IPS-20b (cell line): ENCODE measurements at regions not wholly inside any gene's neighbourhood (a gene's known extent, or its start where the extent isn't known, plus 50 kb on each side); places are given as distances from the start of the nearest gene placed in this dataset.

Experiments
- H3K27ac ChIP-seq: one replicate; pipeline ENCODE4 v1.5.1; 2013; ENCODE audit warnings: low read length
- H3K27me3 ChIP-seq: 2 replicates; pipeline ENCODE4 v1.6.1; 2013; ENCODE audit warnings: mild to moderate bottlenecking, low read length, inconsistent platforms; ENCODE audit not compliant: insufficient read depth
- H3K36me3 ChIP-seq: 2 replicates; pipeline ENCODE4 v1.6.1; 2013; ENCODE audit warnings: low read depth, mild to moderate bottlenecking, inconsistent platforms, low read length, moderate library complexity; ENCODE audit not compliant: insufficient read depth
- H3K4me1 ChIP-seq: 2 replicates; pipeline ENCODE4 v1.6.1; 2013; ENCODE audit warnings: mild to moderate bottlenecking, control low read depth, inconsistent platforms, low read length, moderate library complexity; ENCODE audit not compliant: insufficient read depth
- H3K4me3 ChIP-seq: 2 replicates; pipeline ENCODE4 v1.5.1; 2013; ENCODE audit warnings: mild to moderate bottlenecking, low read length, inconsistent platforms
- H3K9ac ChIP-seq: 2 replicates; pipeline ENCODE4 v1.6.1; 2013; ENCODE audit warnings: low read depth, mild to moderate bottlenecking, inconsistent platforms, low read length, moderate library complexity
- H3K9me3 ChIP-seq: 2 replicates; pipeline ENCODE4 v1.6.1; 2013; ENCODE audit warnings: mild to moderate bottlenecking, low read depth, low read length, inconsistent platforms; ENCODE audit not compliant: insufficient read depth

GRCh38 chr4:184575306-184575705 lies 73.9 kb downstream of the CASP3 start:
- Histone ChIP-seq H3K9ac (no peak overlapping the region), H3K4me1 (peaks cover 5% of the 10 kb centered on the region), H3K36me3 (no peaks in the 10 kb centered on the region), H3K4me3 (no peak overlapping the region), H3K27ac (no peak overlapping the region), H3K27me3 (no peaks in the 10 kb centered on the region), H3K9me3 (peaks cover 2% of the 10 kb centered on the region; the same call in 1 of the 2 replicates)

DNA sequence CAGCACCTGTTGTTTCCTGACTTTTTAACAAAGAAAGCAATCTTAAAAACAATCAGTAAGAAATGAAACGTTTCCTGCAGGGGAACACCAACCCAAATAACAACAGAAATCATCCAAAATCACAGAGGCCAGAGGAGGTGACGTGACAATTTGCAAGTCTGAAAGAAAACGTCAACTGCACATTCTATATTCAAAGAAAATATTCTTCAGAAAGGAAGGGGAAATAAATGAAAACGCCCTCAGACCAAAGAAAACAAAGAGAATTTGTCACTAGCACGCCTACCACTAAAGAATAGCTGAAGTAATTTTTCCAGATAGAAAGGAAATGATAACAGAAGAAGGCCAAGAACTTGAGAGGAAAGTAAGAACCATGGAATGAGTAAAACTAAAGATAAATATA lies 74.4 kb downstream of the CASP3 start:
- no peak overlapping the region for H3K9ac ChIP-seq
- H3K4me3 ChIP-seq: no peak overlapping the region
- H3K27ac ChIP-seq: no peak overlapping the region
- H3K9me3 ChIP-seq: no peaks in the 10 kb centered on the region
- no peaks in the 10 kb centered on the region for H3K36me3 ChIP-seq
- no peaks in the 10 kb centered on the region for H3K27me3 ChIP-seq
- H3K4me1 ChIP-seq: peaks cover 5% of the 10 kb centered on the region

DNA sequence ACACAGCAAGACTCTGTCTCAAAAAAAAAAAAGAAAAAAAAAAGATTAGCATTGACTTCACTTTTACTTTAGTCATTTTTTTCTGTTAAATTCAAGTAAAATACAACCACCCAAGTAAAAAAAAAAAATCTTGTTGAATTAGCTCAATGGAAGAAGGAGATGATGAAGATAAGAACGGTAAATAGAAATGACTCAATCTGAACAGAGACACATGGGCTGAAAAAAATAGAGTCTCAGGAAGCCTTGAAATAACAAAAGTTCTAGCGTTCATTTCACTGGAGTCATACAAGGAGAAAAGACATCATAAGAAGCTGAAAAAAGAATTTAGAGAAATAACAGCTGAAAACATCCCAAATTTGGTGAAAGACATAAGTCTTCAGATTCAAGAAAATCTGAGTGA lies 75.5 kb downstream of the CASP3 start:
- no peak overlapping the region for H3K9ac ChIP-seq
- peaks cover 5% of the 10 kb centered on the region for H3K4me1 ChIP-seq
- no peak overlapping the region for H3K4me3 ChIP-seq
- no peaks in the 10 kb centered on the region for H3K27me3 ChIP-seq
- H3K9me3 ChIP-seq: no peaks in the 10 kb centered on the region
- H3K27ac ChIP-seq: no peak overlapping the region
- H3K36me3 ChIP-seq: no peaks in the 10 kb centered on the region

DNA sequence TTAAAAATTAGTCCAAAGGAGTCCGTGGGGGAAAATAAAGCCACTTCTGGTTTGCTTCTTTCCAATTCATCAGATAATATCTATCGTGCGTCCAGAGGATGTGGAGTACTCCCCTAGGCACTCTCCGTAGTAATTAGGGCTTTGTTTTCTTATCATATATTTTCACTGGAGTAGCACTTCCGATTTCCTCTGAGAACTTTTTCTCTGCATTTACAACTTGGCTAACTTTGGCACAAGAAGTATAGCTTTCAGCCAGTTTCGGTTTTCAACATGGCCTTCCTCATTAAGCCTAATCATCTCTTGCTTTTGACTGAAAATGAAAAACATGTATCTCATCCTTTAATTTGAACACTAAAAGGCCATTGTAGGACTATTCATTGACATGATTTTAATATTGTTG lies 80.5 kb downstream of the CASP3 start:
- Histone ChIP-seq H3K9ac (no peak overlapping the region), H3K4me3 (no peak overlapping the region), H3K4me1 (peaks cover 5% of the 10 kb centered on the region), H3K27ac (no peak overlapping the region), H3K9me3 (no peaks in the 10 kb centered on the region), H3K27me3 (no peaks in the 10 kb centered on the region), H3K36me3 (no peaks in the 10 kb centered on the region)

DNA sequence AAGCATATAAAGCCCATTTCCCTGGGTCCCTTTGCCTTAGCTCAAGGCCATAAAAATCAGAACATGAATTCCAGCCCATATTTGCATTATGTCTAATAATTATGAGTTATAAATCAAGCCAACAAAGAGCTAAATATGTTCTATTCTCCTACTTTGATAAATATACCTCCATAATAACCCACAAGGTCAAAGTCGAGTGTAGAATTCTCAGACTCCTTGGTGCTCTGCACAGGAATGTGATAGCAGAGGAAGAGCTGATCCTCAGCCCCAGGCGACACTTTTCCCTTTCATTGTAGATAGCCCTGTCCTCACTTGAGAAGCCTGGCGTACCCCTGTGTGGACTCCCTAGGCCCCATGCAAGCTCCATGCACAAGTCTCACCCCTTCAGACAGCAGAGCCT lies 85.6 kb downstream of the CASP3 start:
- Histone ChIP-seq H3K9me3 (no peaks in the 10 kb centered on the region), H3K27me3 (no peaks in the 10 kb centered on the region), H3K4me3 (no peak overlapping the region), H3K27ac (no peak overlapping the region), H3K36me3 (no peaks in the 10 kb centered on the region), H3K9ac (no peak overlapping the region), H3K4me1 (no peaks in the 10 kb centered on the region)

- H3K27me3 ChIP-seq: no peaks in the 10 kb centered on the region
- H3K36me3 ChIP-seq: no peaks in the 10 kb centered on the region
- no peak overlapping the region for H3K4me3 ChIP-seq
- H3K4me1 ChIP-seq: no peaks in the 10 kb centered on the region
- H3K9ac ChIP-seq: no peak overlapping the region
- no peak overlapping the region for H3K27ac ChIP-seq
- H3K9me3 ChIP-seq: no peaks in the 10 kb centered on the region
Measured at GRCh38 chr4:184558996-184559395, 84.6 kb upstream of the IRF2 start.

- Histone ChIP-seq H3K4me1 (no peaks in the 10 kb centered on the region), H3K9me3 (no peaks in the 10 kb centered on the region), H3K27ac (no peak overlapping the region), H3K36me3 (no peaks in the 10 kb centered on the region), H3K4me3 (no peak overlapping the region), H3K9ac (no peak overlapping the region), H3K27me3 (no peaks in the 10 kb centered on the region)
Measured at GRCh38 chr4:184553891-184554290, 79.5 kb upstream of the IRF2 start.

GRCh38 chr4:184550476-184550875 lies 76.1 kb upstream of the IRF2 start:
- Histone ChIP-seq H3K4me3 (no peak overlapping the region), H3K9ac (no peak overlapping the region), H3K4me1 (no peaks in the 10 kb centered on the region), H3K9me3 (no peaks in the 10 kb centered on the region), H3K27ac (no peak overlapping the region), H3K36me3 (no peaks in the 10 kb centered on the region), H3K27me3 (no peaks in the 10 kb centered on the region)

- no peak overlapping the region for H3K27ac ChIP-seq
- H3K36me3 ChIP-seq: no peaks in the 10 kb centered on the region
- peak overlapping the region; percentile 42; the same call in 1 of the 2 replicates for H3K9ac ChIP-seq
- H3K4me3 ChIP-seq: peak overlapping the region; percentile 54
- no peaks in the 10 kb centered on the region for H3K4me1 ChIP-seq
- no peaks in the 10 kb centered on the region for H3K9me3 ChIP-seq
- H3K27me3 ChIP-seq: no peaks in the 10 kb centered on the region
Measured at GRCh38 chr4:184548648-184549341, 74.4 kb upstream of the IRF2 start.

DNA sequence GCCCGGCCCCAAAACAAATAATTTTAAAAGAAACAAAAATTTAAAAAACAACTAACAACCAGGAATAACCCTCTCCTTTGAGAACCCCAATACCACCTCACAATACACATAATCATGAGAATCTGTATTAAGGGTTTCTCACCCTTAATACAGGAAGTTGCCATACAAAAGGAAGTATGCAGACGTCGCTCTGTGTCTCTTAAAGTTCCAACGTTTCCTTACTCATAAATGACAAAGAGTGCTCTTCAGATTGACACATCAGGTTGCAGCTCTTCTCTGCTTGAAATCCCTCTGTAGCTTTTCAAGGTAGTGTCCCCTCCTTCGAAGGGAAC lies 73.9 kb upstream of the IRF2 start:
- Histone ChIP-seq H3K36me3 (no peaks in the 10 kb centered on the region), H3K9me3 (no peaks in the 10 kb centered on the region), H3K9ac (no peak overlapping the region; the same call in 1 of the 2 replicates), H3K4me3 (peak overlapping the region; percentile 54), H3K4me1 (no peaks in the 10 kb centered on the region), H3K27ac (no peak overlapping the region), H3K27me3 (no peaks in the 10 kb centered on the region)

GRCh38 chr4:184544788-184545409 lies 70.5 kb upstream of the IRF2 start:
- Histone ChIP-seq H3K27me3 (no peaks in the 10 kb centered on the region), H3K4me3 (no peak overlapping the region), H3K27ac (no peak overlapping the region), H3K36me3 (no peaks in the 10 kb centered on the region), H3K9ac (no peak overlapping the region), H3K4me1 (no peaks in the 10 kb centered on the region), H3K9me3 (no peaks in the 10 kb centered on the region)

DNA sequence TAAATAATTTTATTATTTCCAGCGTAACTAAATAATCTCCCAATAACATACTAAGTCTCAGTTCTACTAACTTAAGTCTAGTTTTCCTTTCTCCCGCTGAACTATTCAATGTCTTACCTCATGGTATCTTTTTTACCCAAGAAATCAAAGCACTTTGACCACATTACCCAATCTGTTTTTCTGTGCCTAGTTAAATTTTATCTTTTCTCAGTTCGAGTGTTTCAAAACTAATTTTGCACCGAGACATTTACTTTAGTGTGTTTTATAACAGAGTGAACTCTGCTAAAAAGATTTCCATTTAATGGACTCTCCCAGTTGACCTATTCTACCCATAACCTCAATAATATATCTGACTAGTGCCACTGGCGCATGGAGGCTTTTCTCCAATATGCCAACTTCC lies 67.6 kb upstream of the IRF2 start:
- no peaks in the 10 kb centered on the region; the same call in 1 of the 2 replicates for H3K4me1 ChIP-seq
- no peak overlapping the region for H3K4me3 ChIP-seq
- H3K9me3 ChIP-seq: no peaks in the 10 kb centered on the region

More for the DNA sequence above, 67.6 kb upstream of the IRF2 start:
- H3K36me3 ChIP-seq: no peaks in the 10 kb centered on the region
- no peaks in the 10 kb centered on the region for H3K27me3 ChIP-seq
- no peak overlapping the region for H3K9ac ChIP-seq
- no peak overlapping the region for H3K27ac ChIP-seq
